Suppressor macrophage treated with lipopolysaccharide for 1 hour (primary cell): ENCODE measurements at regions not wholly inside any gene's neighbourhood (a gene's known extent, or its start where the extent isn't known, plus 50 kb on each side); places are given as distances from the start of the nearest gene placed in this dataset.

ENCODE experiments used
- DNase-seq, 3 donors: peaks; one replicate each; pipeline ENCODE4 v3.0.0-alpha.2; 2020 to 2022

DNA sequence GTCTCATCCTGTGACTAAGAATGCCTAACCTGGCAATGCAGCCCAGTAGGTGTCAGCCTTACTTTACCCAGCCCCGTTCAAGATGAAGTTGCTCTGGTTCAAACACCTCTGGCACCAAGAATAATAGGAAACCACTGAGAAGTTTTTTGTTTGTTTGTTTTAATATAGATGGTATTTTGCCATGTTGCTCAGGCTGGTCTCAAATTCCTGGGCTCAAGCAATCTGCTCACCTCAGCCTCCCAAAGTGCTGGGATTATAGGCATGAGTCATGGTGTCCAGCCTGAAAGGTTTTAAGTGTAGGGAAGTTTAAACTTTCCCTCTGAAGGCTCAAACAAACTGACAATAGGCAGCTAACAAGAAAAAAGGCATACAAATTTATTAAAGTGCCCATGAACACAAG is 51.2 kb upstream of the ABCC4 start:
- DNase-seq, result no peak

DNA sequence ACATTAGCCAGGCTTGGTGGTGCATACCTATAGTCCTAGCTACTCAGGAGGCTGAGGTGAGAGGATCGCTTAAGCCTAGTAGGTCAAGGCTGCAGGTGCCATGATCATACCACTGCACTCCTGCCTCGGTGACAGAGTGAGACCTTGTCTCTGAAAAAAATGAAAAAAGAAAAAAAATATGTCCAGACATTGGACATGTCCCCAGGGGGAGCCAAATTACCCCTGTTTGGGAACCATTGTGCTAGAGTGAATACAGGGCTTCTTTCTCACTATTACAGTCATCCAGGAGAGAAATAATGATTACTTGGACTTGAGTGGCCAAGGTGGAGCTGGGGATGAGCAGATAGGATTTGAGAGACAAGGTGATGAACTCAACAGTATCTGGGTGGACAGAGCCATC is 52.9 kb upstream of the ABCC4 start:
- DNase-seq, result no peak

DNA sequence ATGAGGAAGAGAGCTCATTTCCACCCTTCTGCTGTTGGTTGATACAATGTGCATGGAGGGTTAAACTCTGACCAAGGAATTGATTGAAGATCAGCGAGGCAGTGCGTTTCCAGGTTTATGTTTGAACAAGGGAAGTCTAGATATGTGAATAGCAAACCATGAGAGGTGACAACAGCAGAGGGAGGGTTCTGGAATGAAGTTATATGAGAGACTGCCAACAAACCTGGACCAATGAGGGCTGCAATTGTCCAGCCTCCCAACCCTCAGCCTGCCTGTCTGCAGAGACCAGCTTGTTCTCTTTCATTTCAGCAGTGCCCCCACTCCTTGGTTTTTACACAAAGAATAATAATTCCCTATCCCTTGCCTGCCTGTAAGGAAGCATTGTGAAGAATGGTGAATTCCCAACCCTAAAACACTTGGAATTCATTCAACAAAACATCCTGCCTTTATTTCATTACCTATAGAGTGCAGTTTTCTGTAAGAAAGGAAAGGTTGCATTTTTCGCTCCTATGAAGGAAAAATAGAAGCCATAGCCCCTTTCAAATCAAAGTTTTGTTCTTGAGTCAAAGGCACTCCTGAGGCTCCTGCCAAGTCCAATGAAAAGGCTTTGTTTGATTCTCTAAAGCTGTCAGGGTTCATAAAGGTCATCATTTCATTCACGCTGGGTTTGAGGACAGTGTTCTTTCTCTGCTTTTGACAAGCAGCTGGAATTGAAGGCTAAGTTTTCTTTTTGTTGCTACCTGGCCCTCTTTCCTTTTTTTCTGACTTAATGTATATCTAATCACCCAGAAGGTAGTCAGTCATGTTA is 53.6 kb upstream of the ABCC4 start:
- no peak for DNase-seq

DNA sequence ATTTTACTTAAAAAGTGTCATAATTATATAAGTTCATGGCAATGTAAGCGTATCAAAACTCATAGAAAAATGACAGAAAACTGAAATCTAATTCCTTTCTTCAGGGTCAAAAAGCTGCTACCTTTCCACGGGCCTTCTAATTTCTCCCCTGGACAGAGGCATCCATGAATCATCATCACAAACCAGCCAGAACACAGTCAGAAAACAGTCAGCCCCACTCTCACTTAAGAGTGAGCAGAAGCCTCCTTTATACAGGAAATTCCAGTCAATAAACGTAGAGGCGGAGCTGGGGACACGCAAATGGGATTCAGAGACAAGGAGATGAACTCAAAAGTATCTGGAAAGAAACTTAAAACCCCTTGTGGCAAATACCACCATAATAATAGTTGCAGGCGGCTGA is 54.2 kb upstream of the ABCC4 start:
- no peak for DNase-seq

DNA sequence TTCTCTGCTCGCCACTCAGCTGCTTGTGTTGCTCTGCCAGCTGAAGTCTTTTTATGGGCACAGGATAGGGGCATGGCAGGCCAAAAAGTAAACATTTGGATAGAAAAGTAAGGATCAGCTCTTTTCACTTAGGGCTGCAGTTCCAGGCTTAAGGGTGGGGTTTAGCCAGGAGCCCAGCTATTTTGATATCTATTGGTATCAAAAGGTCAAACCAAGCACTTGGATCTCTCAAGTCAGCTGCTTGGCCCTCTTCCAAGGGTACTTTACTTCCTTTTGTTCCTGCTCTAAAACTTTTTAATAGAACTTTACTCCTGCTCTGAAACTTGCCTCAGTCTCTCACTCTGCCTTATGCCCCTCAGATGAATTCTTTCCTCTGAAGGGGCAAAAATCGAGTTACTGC is 55.7 kb upstream of the ABCC4 start:
- no peak for DNase-seq

DNA sequence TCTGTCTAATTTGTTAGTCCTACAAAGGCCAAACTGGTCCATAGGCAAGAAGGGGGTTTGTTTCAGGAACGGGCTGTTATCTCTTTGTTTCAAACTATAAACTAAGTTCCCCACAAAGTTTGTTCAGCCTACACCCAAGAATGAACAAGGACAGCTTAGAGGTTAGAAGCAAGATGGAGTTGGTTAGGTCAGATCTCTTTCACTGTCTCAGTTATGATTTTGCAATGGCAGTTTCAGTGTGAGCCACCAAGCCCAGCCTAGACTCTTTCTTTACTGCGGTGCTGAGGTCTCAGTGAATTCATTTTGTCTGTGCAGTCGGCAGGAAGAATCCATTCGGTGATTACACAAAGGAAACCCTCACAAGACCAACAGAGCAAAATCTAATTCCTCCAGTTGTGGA is 56.6 kb upstream of the ABCC4 start:
- DNase-seq, result no peak

DNA sequence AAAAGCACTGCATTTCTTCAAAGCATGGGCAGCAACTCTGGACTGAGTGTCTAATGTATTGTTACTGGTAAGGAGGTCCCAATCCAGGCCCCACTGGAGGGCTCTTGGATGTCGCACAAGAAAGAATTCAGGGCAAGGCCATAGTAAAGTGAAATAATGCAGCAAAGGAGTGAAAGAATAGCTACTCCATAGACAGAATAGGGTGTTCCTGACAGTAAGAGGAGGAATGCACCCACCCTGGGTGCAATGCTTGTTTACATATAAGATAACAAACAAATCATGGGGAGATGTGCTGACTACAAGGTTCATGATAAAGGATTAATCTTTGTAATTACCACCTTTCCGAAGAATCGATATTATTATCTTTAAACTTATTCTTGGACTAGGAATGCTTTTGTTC is 58.8 kb upstream of the ABCC4 start:
- no peak for DNase-seq

DNA sequence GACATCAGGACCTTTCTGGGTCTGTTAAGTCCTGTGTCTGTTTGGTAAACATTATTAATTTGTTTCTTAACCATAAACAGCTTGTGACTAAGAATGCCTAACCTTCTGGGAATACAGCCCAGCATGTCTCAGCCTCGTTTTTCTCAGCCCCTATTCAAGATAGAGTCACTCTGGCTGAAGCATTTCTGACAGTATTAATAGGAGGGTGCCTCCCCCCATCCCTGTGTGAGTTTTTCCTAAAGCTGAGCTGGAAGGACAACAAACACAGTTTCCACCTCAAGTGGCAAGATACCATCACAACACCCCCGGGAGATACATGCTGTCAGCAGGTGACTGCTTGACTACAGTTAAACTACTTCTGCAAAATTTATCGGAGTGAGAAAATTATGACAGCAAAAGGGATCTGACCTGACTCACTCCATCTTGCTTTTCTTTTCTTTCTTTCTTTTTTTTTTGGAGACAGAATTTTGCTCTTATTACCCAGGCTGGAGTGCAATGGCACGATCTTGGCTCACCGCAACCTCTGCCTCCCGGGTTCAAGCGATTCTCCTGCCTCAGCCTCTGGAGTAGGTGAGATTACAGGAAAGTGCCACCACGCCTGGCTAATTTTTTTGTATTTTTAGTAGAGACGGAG is 59.3 kb upstream of the ABCC4 start:
- DNase-seq, result no peak

DNA sequence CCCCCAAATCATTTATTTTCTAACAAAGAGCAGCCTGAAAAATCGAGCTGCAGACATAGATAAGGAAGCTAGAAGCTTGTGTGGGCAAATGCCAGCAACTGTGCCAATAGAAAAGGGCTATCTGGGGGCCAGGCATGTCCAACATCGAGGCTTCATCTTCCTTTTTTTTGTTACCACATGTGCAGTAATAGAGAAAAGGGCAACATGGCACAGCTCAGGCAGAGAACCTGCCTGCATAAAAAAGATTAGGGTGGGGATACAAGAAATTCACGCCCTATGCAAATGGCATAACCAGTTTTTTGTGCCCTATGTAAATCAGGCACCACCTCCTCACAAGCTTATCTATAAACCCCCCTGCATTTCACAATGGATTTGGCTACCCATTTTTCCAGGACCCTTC is 60.4 kb upstream of the ABCC4 start:
- no peak for DNase-seq

DNA sequence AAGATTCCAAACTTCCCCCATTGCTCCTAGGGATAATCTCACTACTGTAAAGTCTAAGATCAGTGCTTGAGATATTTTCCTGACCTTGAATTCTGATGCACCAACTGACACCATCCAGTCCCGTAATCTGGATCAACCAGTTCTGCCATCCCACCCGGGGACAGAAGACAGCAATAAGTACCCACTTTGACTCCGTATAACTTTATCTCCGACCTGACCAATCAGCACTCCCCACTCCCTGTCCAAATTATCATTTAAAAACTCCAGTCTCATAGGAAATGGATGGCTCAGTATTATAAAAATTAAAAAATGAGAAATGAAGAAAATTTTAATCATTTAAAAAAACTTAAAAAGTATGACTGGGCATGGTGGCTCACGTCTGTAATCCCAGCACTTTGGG is 61.4 kb upstream of the ABCC4 start:
- no peak for DNase-seq

DNA sequence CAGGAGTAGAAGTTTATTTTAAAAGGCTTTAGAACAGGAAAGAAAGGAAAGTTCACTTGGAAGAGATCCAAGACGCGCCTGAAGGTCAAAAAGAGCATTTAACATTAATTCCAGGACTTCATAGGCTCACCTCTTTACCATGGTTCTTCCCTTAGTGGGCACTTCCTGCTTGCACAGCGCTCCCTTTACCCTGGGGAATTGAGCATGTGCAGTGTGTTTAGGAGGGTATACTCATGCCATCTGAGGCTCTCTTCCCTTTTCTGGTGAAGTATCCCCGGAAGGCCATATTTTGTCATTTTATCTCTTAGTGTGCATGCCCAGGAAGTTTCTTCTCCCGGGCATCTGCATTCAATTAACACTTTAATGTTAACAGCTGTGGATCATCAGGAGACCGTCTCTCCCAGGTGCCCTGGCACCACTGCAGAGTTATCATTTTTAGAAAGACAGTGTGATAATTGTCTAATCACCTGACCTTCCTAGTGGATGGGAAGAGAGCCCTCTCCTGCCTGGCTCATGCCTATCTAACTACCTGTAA is 66.1 kb upstream of the ABCC4 start:
- DNase-seq, result peak in 2 of 3 donors; percentile 11 to 12

DNA sequence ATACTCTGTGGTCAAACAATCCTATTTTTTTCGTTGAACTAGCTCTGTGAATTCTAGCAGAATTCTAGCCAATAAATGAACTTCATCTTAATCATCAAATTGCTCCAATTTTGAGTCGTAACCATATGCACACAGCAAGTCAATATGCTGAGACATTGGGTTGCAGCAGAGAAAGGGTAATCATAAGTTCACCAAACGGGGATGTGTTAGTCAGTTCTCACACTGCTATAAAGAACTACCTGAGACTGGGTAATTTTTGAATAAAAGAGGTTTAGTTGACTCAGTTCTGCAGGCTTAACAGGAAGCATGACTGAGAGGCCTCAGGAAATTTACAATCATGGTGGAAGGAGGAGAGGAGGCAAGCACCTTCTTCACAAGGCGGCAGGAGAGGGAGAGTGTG is 67.7 kb upstream of the ABCC4 start:
- DNase-seq, result no peak

DNA sequence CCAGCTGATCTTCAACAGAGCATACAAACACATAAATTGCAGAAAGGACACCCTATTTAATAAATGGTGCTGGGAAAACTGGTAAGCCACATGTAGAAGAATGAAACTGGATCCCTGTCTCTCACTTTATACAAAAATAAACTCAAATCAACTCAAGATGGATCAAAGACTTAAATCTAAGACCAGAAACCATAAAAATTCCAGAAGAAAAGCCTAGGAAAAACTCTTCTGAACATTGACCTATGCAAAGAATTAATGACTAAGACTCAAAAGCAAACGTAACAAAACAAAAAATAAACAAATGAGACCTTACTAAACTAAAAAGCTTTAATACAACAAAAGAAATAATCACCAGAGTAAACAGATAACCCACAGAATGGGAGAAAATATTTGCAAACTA is 74.5 kb upstream of the ABCC4 start:
- DNase-seq, result no peak

DNA sequence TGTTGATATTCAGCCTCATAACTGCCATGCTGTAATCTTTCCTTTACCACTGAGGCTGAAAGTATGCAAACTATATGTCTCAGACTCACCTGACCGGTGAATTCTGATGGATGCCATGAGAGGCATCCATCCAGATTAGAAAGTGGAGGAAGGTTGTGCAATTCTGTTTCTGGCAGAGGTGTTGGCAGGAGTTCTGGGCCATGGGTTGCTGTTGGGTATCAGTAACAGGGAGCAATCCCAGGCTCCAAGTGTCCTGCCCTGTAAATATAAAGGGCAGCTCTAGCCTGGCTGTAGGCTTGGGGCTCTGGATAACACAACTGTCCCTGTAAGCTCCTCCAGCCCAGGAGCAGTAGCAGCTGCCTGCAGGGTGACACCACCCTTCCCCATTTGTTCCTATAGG is 77.4 kb upstream of the ABCC4 start:
- no peak for DNase-seq

DNA sequence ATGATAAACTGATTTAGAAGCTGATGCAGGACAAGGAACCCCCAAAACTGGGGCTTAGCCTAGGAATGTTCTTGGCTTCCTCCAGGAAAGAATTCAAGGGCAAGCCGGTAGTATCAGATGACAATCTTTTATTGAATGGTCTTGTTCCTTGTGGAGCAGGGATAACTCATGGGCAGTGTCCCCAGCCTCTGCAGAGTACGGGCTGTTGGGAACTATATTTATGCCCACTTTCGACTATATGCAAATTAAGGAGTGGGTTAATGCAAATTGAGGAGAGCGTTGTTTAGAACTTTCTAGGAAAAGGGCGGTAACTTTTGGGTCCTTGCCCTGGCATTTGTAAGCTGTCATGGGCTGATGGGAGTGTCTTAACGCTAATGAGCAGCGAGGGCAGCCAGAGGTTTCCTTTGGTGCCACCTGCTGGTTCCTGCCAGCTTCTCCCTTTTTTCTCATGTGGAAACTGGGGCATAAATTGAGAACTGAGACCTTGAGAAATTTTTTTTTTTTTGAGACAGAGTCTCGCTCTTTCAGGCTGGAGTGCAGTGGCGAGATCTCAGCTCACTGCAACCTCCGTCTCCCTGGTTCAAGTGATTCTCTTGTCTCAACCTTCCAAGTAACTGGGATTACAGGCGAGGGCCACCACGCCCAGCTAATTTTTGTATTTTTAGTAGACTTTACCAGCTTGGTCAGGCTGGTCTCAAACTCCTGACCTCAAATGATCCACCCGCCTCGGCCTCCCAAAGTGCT is 79.4 kb upstream of the ABCC4 start:
- DNase-seq, result peak; percentile 89 to 93 (median 91)

DNA sequence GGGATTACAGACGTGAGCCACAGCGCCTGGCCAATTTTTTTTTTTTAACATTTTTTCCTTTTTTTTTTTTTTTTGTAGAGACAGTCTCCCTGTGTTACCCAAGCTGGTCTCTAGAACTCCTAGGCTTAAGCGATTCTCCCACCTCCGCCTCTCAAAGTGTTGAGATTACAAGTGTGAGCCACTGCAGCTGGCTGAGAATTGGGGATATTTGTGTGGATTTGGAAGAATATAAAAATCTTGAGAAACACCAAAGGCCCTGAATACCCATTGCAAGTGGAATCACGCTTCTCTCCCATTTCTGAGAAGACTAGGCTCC is 79.9 kb upstream of the ABCC4 start:
- no peak for DNase-seq

DNA sequence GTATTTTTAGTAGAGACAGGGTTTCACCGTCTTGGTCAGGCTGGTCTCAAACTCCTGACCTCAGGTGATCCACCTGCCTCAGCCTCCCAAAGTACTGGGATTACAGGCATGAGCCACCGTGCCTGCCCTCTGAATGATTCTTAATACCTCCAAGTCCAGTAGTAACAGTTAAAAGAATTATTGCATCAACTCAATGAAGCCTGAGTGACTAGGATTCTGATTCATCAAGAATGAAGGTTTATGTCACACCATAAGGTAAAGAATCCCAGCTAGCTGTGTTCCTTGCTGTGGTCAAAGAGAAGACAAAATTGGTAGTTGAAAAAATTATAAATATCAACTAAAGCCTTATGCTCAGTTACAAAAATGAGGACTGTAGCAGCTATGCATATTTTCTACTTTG is 81.2 kb upstream of the ABCC4 start:
- DNase-seq, result no peak

DNA sequence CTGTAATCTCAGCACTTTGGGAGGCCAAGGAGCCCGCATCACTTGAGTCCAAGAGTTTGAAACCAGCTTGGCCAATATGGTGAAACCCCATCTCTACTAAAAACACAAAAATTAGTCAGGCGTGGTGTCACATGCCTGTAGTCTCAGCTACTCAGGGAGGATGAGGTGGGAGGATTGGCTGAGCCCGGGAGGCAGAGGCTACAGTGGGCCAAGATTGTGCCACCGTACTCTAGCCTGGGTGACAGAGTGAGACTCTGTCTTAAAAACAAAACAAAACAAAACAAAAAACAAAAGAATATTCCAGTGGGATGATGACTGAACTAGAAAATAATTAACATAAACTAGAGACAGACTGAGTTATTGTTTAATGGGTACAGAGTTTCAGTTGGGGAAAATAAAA is 81.7 kb upstream of the ABCC4 start:
- DNase-seq, result peak in 2 of 3 donors; percentile 23 to 28

DNA sequence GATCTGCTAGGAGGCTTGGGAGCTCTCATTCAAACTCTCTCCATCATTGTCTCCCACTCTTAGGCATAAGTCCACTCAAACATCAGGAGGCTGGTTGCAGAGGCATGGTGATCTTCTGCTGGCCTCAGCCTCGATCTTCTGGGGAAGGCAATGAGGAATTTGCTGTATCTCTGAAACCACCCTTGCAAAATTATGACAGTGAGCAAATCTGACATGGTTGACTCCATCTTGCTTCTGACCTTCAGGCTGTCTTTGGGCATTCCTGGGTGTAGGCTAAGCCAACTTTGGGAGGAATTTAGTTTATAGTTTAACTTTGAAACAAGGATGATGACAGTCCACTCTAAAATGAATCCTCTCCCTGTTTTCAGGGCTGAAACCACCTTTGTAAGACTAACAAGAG is 84.1 kb upstream of the ABCC4 start:
- DNase-seq, result no peak

DNA sequence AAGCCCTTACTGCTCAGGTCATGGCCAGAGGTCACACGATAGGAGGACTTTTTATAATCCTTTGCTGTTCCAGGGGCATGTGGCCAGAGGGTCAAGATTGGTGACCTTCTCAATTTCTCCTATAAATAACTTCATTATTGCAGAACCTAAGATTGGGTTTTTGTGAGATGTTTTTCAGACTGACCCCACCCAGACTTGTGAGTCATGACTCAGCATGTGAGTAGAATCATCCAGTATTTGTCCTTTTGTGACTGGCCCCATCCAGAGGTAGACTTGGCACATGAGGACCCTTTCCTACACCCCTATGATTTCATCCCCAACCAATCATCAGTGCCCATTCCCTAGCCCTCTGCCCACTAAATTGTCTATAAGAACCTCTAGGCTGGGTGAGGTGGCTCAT is 84.5 kb upstream of the ABCC4 start:
- peak in 1 of 3 donors; percentile 28 for DNase-seq

DNA sequence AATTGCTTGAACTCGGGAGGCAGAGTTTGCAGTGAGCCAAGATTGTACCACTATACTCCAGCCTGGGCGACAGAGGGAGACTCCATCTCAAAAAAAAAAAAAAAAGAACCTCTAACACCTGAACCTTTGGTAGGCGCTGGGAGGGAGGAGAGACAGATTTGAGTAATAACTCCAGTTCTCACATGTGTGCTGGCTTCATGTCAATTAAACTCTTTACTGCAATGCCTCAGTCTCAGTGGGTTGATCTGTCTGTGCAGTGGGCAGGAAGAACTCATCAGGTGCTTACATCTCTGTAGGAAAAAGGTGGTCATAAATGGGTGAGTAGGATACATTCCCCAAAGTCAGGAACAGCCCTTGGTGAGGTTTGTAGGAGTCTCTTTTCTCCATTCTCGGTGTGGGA is 85.1 kb upstream of the ABCC4 start:
- no peak for DNase-seq

DNA sequence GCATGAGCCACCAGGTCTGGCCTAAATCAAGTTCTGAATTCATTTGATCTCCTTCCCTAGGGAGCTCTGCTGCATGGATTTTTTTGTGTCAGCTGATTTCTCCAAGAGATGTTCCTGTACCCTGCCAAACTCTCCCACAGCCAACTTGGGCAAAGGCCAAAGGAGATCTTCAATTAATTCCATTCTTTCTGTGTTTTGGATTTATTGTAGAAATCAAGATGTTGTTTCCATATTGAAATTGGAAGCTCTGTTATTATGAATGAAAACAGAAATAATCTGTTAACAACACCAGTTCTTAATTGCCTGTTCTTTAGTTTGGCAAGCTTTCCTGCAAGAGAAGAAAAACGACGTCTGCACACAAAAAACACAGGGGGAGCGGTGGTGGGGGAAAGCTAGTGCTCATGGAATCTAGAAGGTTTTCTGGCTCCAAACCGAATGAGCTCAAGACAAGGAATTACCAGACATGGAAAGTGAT is 86.5 kb upstream of the ABCC4 start:
- DNase-seq, result no peak

DNA sequence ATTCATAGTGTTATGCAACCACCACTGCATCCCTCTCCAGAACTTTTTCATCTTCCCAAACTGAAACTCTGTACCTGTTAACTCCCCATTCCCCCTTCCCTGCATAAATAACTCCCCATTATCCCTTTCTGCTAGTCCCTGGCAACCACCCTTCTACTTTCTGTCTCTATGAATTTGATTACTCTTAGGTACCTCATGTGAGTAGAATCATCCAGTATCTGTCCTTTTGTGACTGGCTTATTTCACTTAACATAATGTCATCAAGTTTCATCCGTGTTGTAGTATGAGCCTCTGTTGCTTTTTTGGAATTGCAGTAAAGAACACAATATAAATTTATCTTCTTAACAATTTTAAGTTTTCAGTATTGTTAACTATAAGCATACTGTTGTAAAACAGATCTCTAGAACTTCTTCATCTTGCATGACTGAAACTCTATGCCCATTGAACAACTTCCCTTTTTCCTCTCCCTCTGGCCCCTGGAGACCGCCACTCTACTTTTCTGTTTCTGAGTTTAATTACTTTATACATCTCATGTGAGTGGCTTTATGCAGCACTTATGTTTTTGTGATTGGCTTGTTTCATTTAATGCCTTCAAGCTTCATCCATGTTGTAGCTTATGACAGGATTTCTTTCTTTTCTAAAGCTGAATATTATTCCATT is 87.3 kb upstream of the ABCC4 start:
- peak in 1 of 3 donors; percentile 22 for DNase-seq
